Ammon's horn (tissue), 1 donor: ENCODE measurements at regions not wholly inside any gene's neighbourhood (a gene's known extent, or its start where the extent isn't known, plus 50 kb on each side); places are given as distances from the start of the nearest gene placed in this dataset.

Source experiments
- DNase-seq: peaks from one replicate; pipeline ENCODE4 v3.0.0-alpha.2; 2016; ENCODE audit warnings: low spot score

GRCh38 chr2:146894514-146894913 lies 950.3 kb upstream of the ACVR2A start:
- no peak for DNase-seq

- no peak for DNase-seq
Observed at GRCh38 chr2:146893500-146894041, 951.3 kb upstream of the ACVR2A start.

GRCh38 chr2:146890491-146890890 lies 954.3 kb upstream of the ACVR2A start:
- DNase-seq: no peak

GRCh38 chr2:146879882-146880281 lies 964.9 kb upstream of the ACVR2A start:
- no peak for DNase-seq

- DNase-seq: no peak
Observed at GRCh38 chr2:146874260-146874658, 970.6 kb upstream of the ACVR2A start.

GRCh38 chr2:146873646-146874259 lies 971.1 kb upstream of the ACVR2A start:
- DNase-seq: no peak

GRCh38 chr2:146873056-146873455 lies 971.8 kb upstream of the ACVR2A start:
- DNase-seq: no peak

- DNase-seq: no peak
Observed at GRCh38 chr2:146870691-146871090, 974.1 kb upstream of the ACVR2A start.

GRCh38 chr2:146869328-146869727 lies 975.5 kb upstream of the ACVR2A start:
- DNase-seq: no peak

- no peak for DNase-seq
Observed at GRCh38 chr2:146868051-146868450, 976.8 kb upstream of the ACVR2A start.

- peak; percentile 12 for DNase-seq
Observed at GRCh38 chr2:146867477-146867986, 977.3 kb upstream of the ACVR2A start.

- no peak for DNase-seq
Observed at GRCh38 chr2:146853741-146854444, 990.9 kb upstream of the ACVR2A start.

- DNase-seq: no peak
Observed at GRCh38 chr2:146852661-146853060, 992.2 kb upstream of the ACVR2A start.

- no peak for DNase-seq
Observed at GRCh38 chr2:146850746-146851145, 994.1 kb upstream of the ACVR2A start.

- no peak for DNase-seq
Observed at GRCh38 chr2:146847846-146848245, 997.0 kb upstream of the ACVR2A start.

- no peak for DNase-seq
Observed at GRCh38 chr2:146844226-146844990, 1000.4 kb upstream of the ACVR2A start.

- no peak for DNase-seq
Observed at GRCh38 chr2:146837857-146838256, 1007.0 kb upstream of the ACVR2A start.

- no peak for DNase-seq
Observed at GRCh38 chr2:146826388-146826787, 1018.4 kb upstream of the ACVR2A start.

GRCh38 chr2:146821836-146822316 lies 1023.0 kb upstream of the ACVR2A start:
- no peak for DNase-seq

- DNase-seq: peak; percentile 11
Observed at GRCh38 chr2:146820672-146821071, 1024.2 kb upstream of the ACVR2A start.

- DNase-seq: no peak
Observed at GRCh38 chr2:146818122-146818521, 1026.7 kb upstream of the ACVR2A start.

GRCh38 chr2:146817613-146818012 lies 1027.2 kb upstream of the ACVR2A start:
- no peak for DNase-seq
